ENCODE measurements at regions not wholly inside any gene's neighbourhood (a gene's known extent, or its start where the extent isn't known, plus 50 kb on each side); places are given as distances from the start of the nearest gene placed in this dataset.

DNA sequence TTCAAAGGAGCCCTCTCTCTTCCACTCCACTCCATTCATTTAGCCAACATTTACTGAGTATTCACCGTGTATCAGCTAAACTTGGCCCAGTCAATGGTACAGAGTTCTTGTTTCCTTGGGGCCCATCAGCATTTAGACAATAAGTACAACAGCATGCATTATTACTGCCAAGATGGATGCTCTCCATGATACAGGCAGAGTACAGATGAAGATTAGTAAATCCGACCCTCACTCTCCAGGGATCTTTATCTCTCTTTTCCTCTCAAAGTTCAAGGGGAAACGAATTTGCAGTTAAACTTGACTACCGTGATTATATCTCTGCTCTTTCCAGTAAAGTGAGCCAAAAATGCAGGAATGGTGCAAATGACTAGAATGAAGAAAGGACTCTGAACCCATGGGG lies 184.6 kb upstream of the DUSP10 start:
- Histone ChIP-seq H4K20me1 (no peaks in the 10 kb centered on the region), H3K4me1 (peaks cover 10% of the 10 kb centered on the region; the same call in 1 of the 2 replicates), H3K9ac (no peak overlapping the region), H3K27ac (no peak overlapping the region), H3K27me3 (no peaks in the 10 kb centered on the region; the same call in 1 of the 2 replicates), H3K9me3 (no peaks in the 10 kb centered on the region), H3K4me2 (no peak overlapping the region), H3K4me3 (no peak overlapping the region), H3K36me3 (no peaks in the 10 kb centered on the region)
- no peak for TF ChIP-seq Cebpa-rat (IDR thresholded peaks at IDR 0.05)

- Histone ChIP-seq H3K27me3 (no peaks in the 10 kb centered on the region; the same call in 1 of the 2 replicates), H3K4me1 (peaks cover 10% of the 10 kb centered on the region; the same call in 1 of the 2 replicates), H3K9me3 (no peaks in the 10 kb centered on the region), H3K4me2 (peak overlapping the region; percentile 15; the same call in 1 of the 2 replicates), H3K9ac (no peak overlapping the region), H3K36me3 (no peaks in the 10 kb centered on the region), H3K27ac (no peak overlapping the region), H3K4me3 (no peak overlapping the region), H4K20me1 (no peaks in the 10 kb centered on the region)
- no peak for TF ChIP-seq Cebpa-rat (IDR thresholded peaks at IDR 0.05)
These were observed 184.1 kb upstream of the DUSP10 start for GRCh38 chr1:221925947-221926346.

- Histone ChIP-seq H3K4me1 (peaks cover 10% of the 10 kb centered on the region; the same call in 1 of the 2 replicates), H3K9ac (no peak overlapping the region), H4K20me1 (no peaks in the 10 kb centered on the region), H3K27me3 (no peaks in the 10 kb centered on the region; the same call in 1 of the 2 replicates), H3K4me3 (no peak overlapping the region), H3K36me3 (no peaks in the 10 kb centered on the region), H3K27ac (no peak overlapping the region), H3K4me2 (no peak overlapping the region), H3K9me3 (no peaks in the 10 kb centered on the region)
- TF ChIP-seq Cebpa-rat (IDR thresholded peaks at IDR 0.05), result no peak
These were observed 182.2 kb upstream of the DUSP10 start for GRCh38 chr1:221923929-221924598.

- Histone ChIP-seq H3K9me3 (no peaks in the 10 kb centered on the region), H4K20me1 (no peaks in the 10 kb centered on the region), H3K4me2 (peak overlapping the region; percentile 13; the same call in 1 of the 2 replicates), H3K4me1 (peaks cover 10% of the 10 kb centered on the region; the same call in 1 of the 2 replicates), H3K4me3 (no peak overlapping the region), H3K9ac (no peak overlapping the region), H3K36me3 (no peaks in the 10 kb centered on the region), H3K27me3 (no peaks in the 10 kb centered on the region), H3K27ac (no peak overlapping the region)
- TF ChIP-seq Cebpa-rat (IDR thresholded peaks at IDR 0.05), result no peak
These were observed 180.0 kb upstream of the DUSP10 start for GRCh38 chr1:221921936-221922335.

DNA sequence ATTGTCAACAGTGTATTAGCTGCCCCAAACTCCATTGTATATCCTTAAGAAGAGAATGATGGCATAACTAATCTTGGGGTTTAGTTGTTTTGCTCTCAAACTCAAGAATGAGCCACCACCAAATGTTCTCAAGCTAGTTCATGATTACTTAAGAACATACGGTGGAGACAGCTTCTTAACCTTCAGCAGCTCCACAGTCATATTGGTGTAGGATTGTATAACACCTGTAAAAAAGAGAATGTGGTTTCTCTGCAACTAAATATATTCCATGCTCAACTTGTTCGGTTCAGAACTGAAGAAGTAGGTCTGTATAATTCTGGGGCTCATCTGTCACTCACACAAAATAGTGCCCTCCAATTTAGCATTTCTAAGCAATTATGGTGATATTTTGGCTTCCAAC lies 177.9 kb upstream of the DUSP10 start:
- Histone ChIP-seq H3K4me3 (no peak overlapping the region), H3K4me2 (no peak overlapping the region), H3K9me3 (no peaks in the 10 kb centered on the region), H3K27me3 (no peaks in the 10 kb centered on the region), H4K20me1 (no peaks in the 10 kb centered on the region), H3K4me1 (peaks cover 5% of the 10 kb centered on the region; the same call in 1 of the 2 replicates), H3K27ac (no peak overlapping the region), H3K36me3 (no peaks in the 10 kb centered on the region), H3K9ac (no peak overlapping the region)
- TF ChIP-seq Cebpa-rat (IDR thresholded peaks at IDR 0.05), result no peak

DNA sequence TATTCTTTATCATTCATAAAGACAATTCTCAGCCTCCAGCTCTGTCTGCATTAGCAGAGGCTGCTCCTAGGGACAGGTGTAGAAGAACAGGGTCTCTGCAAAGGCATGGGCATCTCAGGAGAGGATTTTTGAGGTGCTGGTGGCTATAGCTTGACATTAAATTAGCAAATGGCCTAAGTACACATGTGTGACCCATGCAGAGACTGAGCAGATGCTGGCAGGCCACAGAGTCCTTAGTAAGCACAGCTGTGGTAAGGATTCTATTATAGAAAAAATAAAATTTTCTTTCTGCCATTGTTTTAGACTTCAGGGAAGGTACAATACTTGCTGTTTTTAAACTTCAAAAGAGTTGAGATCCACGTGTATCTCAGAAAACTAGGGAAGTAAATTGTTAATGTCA lies 177.5 kb upstream of the DUSP10 start:
- Histone ChIP-seq H3K9ac (no peak overlapping the region), H3K4me1 (peaks cover 5% of the 10 kb centered on the region; the same call in 1 of the 2 replicates), H3K27ac (no peak overlapping the region), H4K20me1 (no peaks in the 10 kb centered on the region), H3K4me2 (no peak overlapping the region), H3K9me3 (no peaks in the 10 kb centered on the region), H3K36me3 (no peaks in the 10 kb centered on the region), H3K4me3 (no peak overlapping the region), H3K27me3 (no peaks in the 10 kb centered on the region)
- no peak for TF ChIP-seq Cebpa-rat (IDR thresholded peaks at IDR 0.05)

- no peak overlapping the region for H3K27ac ChIP-seq
- H4K20me1 ChIP-seq, result no peaks in the 10 kb centered on the region
- TF ChIP-seq Cebpa-rat (IDR thresholded peaks at IDR 0.05), result no peak
- no peak overlapping the region for H3K4me3 ChIP-seq
- no peaks in the 10 kb centered on the region for H3K4me1 ChIP-seq
- no peak overlapping the region for H3K4me2 ChIP-seq
- H3K9ac ChIP-seq, result no peak overlapping the region
- H3K36me3 ChIP-seq, result no peaks in the 10 kb centered on the region
- no peaks in the 10 kb centered on the region for H3K27me3 ChIP-seq
- no peaks in the 10 kb centered on the region for H3K9me3 ChIP-seq
These were observed 174.3 kb upstream of the DUSP10 start for GRCh38 chr1:221916176-221916575.

DNA sequence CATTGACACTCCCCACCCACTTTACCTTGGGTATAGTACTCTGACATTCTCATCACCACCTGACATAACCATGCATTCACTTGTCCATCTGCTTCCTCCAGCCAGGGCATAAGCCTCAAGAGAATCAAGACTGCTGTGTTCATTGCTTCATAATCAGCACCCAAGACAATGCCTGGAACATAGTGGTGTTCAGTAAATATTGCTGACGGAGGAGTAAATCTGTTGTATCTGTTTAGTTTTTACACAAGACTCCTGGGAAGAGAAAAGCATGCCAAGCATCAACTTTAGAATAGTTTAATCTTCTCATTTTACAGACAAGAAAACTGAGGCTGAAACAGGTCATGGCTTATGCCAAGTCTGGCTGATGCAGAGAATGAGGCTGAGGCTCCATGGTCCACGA lies 173.9 kb upstream of the DUSP10 start:
- Histone ChIP-seq H4K20me1 (no peaks in the 10 kb centered on the region), H3K27ac (no peak overlapping the region), H3K27me3 (no peaks in the 10 kb centered on the region), H3K4me3 (no peak overlapping the region), H3K36me3 (no peaks in the 10 kb centered on the region), H3K4me1 (peaks cover 2% of the 10 kb centered on the region), H3K9me3 (no peaks in the 10 kb centered on the region), H3K9ac (no peak overlapping the region), H3K4me2 (no peak overlapping the region)
- no peak for TF ChIP-seq Cebpa-rat (IDR thresholded peaks at IDR 0.05)

DNA sequence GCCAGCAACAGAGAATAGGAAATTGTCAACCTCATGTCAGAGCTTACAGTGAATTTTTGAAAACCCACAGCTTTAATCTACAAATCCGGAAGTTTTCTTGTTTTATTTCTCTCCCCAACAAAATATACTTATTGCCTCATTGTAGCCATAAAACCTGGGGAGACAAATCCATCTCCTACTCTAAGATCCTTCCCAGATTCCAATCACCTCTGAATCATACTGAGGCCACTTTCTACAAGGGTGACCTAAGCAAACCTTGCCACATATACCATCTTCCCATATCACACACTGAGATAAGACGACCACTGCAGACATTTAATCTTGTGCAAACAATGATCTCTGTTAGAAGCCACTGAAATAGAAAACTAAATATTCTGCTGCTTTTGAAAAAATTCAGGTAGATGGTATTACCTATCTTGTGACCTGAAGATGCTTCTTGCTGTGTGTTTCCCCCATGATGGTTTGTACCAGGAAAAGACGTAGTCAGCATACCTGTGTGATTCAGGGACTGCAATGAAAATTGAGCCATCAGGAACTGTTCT lies 171.5 kb upstream of the DUSP10 start:
- Histone ChIP-seq H3K27me3 (no peaks in the 10 kb centered on the region), H3K4me2 (no peak overlapping the region), H3K9me3 (no peaks in the 10 kb centered on the region), H3K9ac (no peak overlapping the region), H3K4me1 (peaks cover 15% of the 10 kb centered on the region), H4K20me1 (no peaks in the 10 kb centered on the region), H3K36me3 (no peaks in the 10 kb centered on the region), H3K27ac (no peak overlapping the region), H3K4me3 (no peak overlapping the region)
- no peak for TF ChIP-seq Cebpa-rat (IDR thresholded peaks at IDR 0.05)

GRCh38 chr1:221912230-221912629 lies 170.3 kb upstream of the DUSP10 start:
- Histone ChIP-seq H3K4me2 (no peak overlapping the region), H3K27ac (no peak overlapping the region), H3K36me3 (no peaks in the 10 kb centered on the region), H4K20me1 (no peaks in the 10 kb centered on the region), H3K4me1 (peaks cover 27% of the 10 kb centered on the region), H3K27me3 (no peaks in the 10 kb centered on the region), H3K4me3 (no peak overlapping the region), H3K9me3 (no peaks in the 10 kb centered on the region), H3K9ac (no peak overlapping the region)
- TF ChIP-seq Cebpa-rat (IDR thresholded peaks at IDR 0.05), result no peak

Measured in BLaER1 (cell line).